ENCODE measurements at regions not wholly inside any gene's neighbourhood (a gene's known extent, or its start where the extent isn't known, plus 50 kb on each side); places are given as distances from the start of the nearest gene placed in this dataset.

GRCh38 chr12:127636882-127637281 lies 630.1 kb upstream of the TMEM132C start:
- H3K4me3 ChIP-seq = no peak overlapping the region
- H3K9me3 ChIP-seq = no peaks in the 10 kb centered on the region
- no peak overlapping the region for H3K27ac ChIP-seq
- DNase-seq = no peak
- no peaks in the 10 kb centered on the region for H3K36me3 ChIP-seq
- no peak for TF ChIP-seq POLR2A (IDR thresholded peaks at IDR 0.05)
- TF ChIP-seq, protein P1, sequence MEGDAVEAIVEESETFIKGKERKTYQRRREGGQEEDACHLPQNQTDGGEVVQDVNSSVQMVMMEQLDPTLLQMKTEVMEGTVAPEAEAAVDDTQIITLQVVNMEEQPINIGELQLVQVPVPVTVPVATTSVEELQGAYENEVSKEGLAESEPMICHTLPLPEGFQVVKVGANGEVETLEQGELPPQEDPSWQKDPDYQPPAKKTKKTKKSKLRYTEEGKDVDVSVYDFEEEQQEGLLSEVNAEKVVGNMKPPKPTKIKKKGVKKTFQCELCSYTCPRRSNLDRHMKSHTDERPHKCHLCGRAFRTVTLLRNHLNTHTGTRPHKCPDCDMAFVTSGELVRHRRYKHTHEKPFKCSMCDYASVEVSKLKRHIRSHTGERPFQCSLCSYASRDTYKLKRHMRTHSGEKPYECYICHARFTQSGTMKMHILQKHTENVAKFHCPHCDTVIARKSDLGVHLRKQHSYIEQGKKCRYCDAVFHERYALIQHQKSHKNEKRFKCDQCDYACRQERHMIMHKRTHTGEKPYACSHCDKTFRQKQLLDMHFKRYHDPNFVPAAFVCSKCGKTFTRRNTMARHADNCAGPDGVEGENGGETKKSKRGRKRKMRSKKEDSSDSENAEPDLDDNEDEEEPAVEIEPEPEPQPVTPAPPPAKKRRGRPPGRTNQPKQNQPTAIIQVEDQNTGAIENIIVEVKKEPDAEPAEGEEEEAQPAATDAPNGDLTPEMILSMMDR (IDR thresholded peaks at IDR 0.05) = no peak
- H3K27me3 ChIP-seq = no peaks in the 10 kb centered on the region
- no peaks in the 10 kb centered on the region for H3K4me1 ChIP-seq

DNA sequence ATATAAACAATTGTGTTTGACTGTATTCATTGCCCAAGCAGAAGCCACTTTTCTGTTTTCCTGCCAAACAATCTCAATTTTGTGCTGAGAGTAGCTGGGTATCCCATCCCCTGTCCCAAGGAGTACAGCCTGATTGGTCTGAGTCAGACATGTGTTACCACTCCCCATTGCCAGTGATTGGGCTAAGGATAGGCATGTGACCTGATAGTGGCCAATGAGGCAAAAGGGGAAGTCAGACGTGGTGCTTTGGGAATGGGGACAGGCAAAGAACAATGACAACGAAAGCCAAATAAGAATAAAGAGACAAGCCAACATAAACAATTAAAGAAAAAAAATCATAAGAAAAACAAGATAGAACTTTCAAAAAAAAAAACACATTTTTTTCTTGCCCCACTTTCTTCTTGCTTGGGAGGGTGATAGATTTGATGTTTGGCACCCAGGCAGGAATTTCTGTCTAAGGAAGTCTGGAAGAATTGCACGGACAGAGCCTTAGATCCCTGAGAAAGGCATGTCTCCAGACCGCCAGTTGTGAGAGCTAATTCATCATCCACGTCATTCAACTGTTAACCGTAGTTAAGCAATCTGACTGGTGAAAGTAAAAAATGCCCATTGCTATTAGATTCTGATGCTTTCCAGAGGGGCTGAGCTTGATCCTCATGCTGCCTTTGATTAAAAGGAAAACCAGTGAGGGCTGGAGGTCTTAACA lies 626.6 kb upstream of the TMEM132C start:
- Histone ChIP-seq H3K4me3 (no peak overlapping the region), H3K36me3 (no peaks in the 10 kb centered on the region), H3K27ac (no peak overlapping the region), H3K9me3 (no peaks in the 10 kb centered on the region), H3K27me3 (no peaks in the 10 kb centered on the region), H3K4me1 (no peaks in the 10 kb centered on the region)
- TF ChIP-seq, protein P1 (IDR thresholded peaks at IDR 0.05) = no peak
- TF ChIP-seq POLR2A (IDR thresholded peaks at IDR 0.05) = no peak
- DNase-seq = no peak

DNA sequence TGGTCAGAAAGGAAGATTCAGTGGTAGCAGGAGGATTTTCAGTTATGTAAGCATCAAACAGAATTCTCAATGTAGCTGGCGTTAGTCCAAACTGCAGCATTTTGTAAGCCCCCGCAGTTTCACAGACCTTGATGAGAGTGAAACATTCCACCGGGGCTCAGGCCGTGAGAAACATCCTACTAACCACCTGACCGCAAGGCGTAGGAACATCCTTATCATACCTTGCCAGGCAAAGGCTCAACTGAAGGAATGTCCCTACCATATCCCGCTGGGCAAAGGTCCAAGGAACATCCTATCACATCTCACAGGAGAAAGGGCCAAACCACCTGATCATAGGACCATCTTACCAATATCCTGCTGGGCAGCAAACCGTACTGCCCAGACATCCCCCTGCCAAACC lies 624.8 kb upstream of the TMEM132C start:
- Histone ChIP-seq H3K4me1 (no peaks in the 10 kb centered on the region), H3K36me3 (no peaks in the 10 kb centered on the region), H3K4me3 (no peak overlapping the region), H3K27ac (no peak overlapping the region), H3K9me3 (no peaks in the 10 kb centered on the region), H3K27me3 (no peaks in the 10 kb centered on the region)
- TF ChIP-seq, protein P1 (IDR thresholded peaks at IDR 0.05) = no peak
- no peak for TF ChIP-seq POLR2A (IDR thresholded peaks at IDR 0.05)
- no peak for DNase-seq

DNA sequence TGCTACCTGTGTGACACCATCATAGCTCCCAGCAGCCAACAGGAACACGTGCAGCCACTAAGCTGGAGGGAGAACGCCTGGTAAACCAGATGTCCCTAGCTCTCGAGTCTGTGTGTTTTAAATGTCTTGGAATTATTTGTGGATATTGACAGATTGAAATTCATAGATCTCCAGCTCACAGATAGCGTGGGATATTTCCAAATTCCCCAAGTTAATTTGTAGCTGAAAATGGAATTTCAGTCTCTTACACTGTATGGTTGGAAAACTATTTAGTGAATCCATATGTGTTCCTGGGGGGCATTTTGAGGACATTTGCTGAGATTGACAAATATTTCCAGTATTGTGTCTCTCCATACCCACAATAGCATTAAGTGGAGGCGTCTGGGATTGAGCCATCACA lies 618.6 kb upstream of the TMEM132C start:
- Histone ChIP-seq H3K9me3 (no peaks in the 10 kb centered on the region), H3K4me1 (no peaks in the 10 kb centered on the region), H3K4me3 (no peak overlapping the region), H3K27me3 (no peaks in the 10 kb centered on the region), H3K27ac (no peak overlapping the region), H3K36me3 (no peaks in the 10 kb centered on the region)
- DNase-seq = no peak
- TF ChIP-seq, protein P1 (IDR thresholded peaks at IDR 0.05) = no peak
- no peak for TF ChIP-seq POLR2A (IDR thresholded peaks at IDR 0.05)

- Histone ChIP-seq H3K4me3 (no peak overlapping the region), H3K4me1 (no peaks in the 10 kb centered on the region), H3K27ac (no peak overlapping the region), H3K9me3 (no peaks in the 10 kb centered on the region), H3K27me3 (no peaks in the 10 kb centered on the region), H3K36me3 (no peaks in the 10 kb centered on the region)
- TF ChIP-seq, protein P1 (IDR thresholded peaks at IDR 0.05) = no peak
- no peak for TF ChIP-seq POLR2A (IDR thresholded peaks at IDR 0.05)
- DNase-seq = no peak
These were observed 617.0 kb upstream of the TMEM132C start for GRCh38 chr12:127649961-127650360.

DNA sequence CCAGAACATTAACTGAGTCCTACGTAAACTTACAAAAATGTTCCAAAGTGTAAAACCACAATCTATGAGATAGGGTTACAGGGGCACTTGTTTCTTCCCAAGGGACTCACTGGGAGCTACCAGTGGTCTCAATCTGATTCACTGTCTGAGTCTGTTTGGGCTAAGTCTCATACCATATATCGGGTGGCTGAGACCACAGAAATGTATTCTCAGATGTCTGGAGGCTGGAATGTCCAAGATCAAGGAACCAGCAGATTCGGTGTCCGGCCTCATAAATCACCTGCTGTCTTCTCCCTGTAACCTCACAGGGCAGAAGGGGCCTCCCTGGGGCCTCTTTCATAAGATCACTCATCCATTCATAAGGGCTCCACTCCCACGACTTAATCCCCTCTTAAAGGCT lies 616.3 kb upstream of the TMEM132C start:
- TF ChIP-seq, protein P1 (IDR thresholded peaks at IDR 0.05) = no peak
- no peak for TF ChIP-seq POLR2A (IDR thresholded peaks at IDR 0.05)
- H3K4me1 ChIP-seq = no peaks in the 10 kb centered on the region
- no peak for DNase-seq
- no peaks in the 10 kb centered on the region for H3K36me3 ChIP-seq
- H3K27me3 ChIP-seq = no peaks in the 10 kb centered on the region
- no peaks in the 10 kb centered on the region for H3K9me3 ChIP-seq
- H3K4me3 ChIP-seq = no peak overlapping the region
- no peak overlapping the region for H3K27ac ChIP-seq
